ENCODE measurements at regions not wholly inside any gene's neighbourhood (a gene's known extent, or its start where the extent isn't known, plus 50 kb on each side); places are given as distances from the start of the nearest gene placed in this dataset.
"Not testable (repeated sequence)": the region's sequence is repeated elsewhere in the genome, so short reads cannot be mapped to it uniquely, and the experiment has no call there.

- DNase-seq: no peak
Measured at GRCh38 chr6:119727504-119728219, 378.1 kb upstream of the MAN1A1 start.

GRCh38 chr6:119726912-119727311 lies 377.4 kb upstream of the MAN1A1 start:
- not testable (repeated sequence) for DNase-seq

GRCh38 chr6:119726086-119726485 lies 376.5 kb upstream of the MAN1A1 start:
- DNase-seq: no peak

GRCh38 chr6:119720160-119720559 lies 370.6 kb upstream of the MAN1A1 start:
- DNase-seq: no peak

- DNase-seq: no peak
Measured at GRCh38 chr6:119717942-119718341, 368.4 kb upstream of the MAN1A1 start.

- no peak for DNase-seq
Measured at GRCh38 chr6:119716668-119717270, 367.2 kb upstream of the MAN1A1 start.

- no peak for DNase-seq
Measured at GRCh38 chr6:119713903-119714302, 364.3 kb upstream of the MAN1A1 start.

GRCh38 chr6:119686644-119687043 lies 337.1 kb upstream of the MAN1A1 start:
- DNase-seq: no peak

- no peak for DNase-seq
Measured at GRCh38 chr6:119686240-119686639, 336.7 kb upstream of the MAN1A1 start.

GRCh38 chr6:119683671-119684070 lies 334.1 kb upstream of the MAN1A1 start:
- DNase-seq: no peak

GRCh38 chr6:119683031-119683430 lies 333.5 kb upstream of the MAN1A1 start:
- DNase-seq: no peak

- DNase-seq: no peak
Measured at GRCh38 chr6:119678961-119679360, 329.4 kb upstream of the MAN1A1 start.

- no peak for DNase-seq
Measured at GRCh38 chr6:119677384-119677783, 327.8 kb upstream of the MAN1A1 start.

GRCh38 chr6:119676961-119677360 lies 327.4 kb upstream of the MAN1A1 start:
- no peak for DNase-seq

GRCh38 chr6:119676230-119676629 lies 326.7 kb upstream of the MAN1A1 start:
- DNase-seq: no peak

GRCh38 chr6:119673741-119674140 lies 324.2 kb upstream of the MAN1A1 start:
- DNase-seq: no peak

- no peak for DNase-seq
Measured at GRCh38 chr6:119672725-119673124, 323.2 kb upstream of the MAN1A1 start.

GRCh38 chr6:119671105-119671504 lies 321.5 kb upstream of the MAN1A1 start:
- DNase-seq: no peak

- no peak for DNase-seq
Measured at GRCh38 chr6:119669221-119669620, 319.7 kb upstream of the MAN1A1 start.

GRCh38 chr6:119665432-119665831 lies 315.9 kb upstream of the MAN1A1 start:
- not testable (repeated sequence) for DNase-seq

- no peak for DNase-seq
Measured at GRCh38 chr6:119661628-119662027, 312.1 kb upstream of the MAN1A1 start.

GRCh38 chr6:119661078-119661477 lies 311.5 kb upstream of the MAN1A1 start:
- no peak for DNase-seq

GRCh38 chr6:119658917-119659316 lies 309.4 kb upstream of the MAN1A1 start:
- no peak for DNase-seq

GRCh38 chr6:119655124-119655523 lies 305.6 kb upstream of the MAN1A1 start:
- no peak for DNase-seq
